ENCODE measurements at regions not wholly inside any gene's neighbourhood (a gene's known extent, or its start where the extent isn't known, plus 50 kb on each side); places are given as distances from the start of the nearest gene placed in this dataset.

DNA sequence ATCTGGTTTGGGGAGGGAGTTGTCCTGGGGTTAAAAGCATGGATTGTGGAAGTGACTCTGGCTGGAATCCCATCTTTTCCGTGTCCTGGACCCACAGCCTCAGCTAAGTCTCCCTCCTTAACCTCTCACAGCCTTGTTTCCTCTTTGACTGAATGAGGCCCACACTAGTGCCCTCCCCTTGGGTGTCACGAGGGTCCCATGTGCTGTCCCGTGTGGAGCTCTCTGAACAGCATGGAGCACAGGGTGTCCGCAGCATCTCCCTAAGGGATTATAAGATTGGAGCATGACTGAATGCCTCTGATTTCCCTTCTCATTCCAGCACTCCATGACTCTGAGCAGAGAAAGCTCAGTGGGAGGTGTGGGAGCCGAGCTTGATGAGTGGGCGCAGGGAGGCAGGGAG, 182.5 kb downstream of the TEX29 start:
- no peak for FAIRE-seq
- no peak overlapping the region for H3K4me2 ChIP-seq (ENCODE audit: control insufficient read depth, extremely low read depth, insufficient read depth, low read depth, low read length)
- no peak overlapping the region for H2AFZ ChIP-seq (ENCODE audit: control insufficient read depth, low read length)

GRCh38 chr13:111503376-111503775, 182.9 kb downstream of the TEX29 start:
- Histone ChIP-seq H2AFZ (ENCODE audit: control insufficient read depth, low read length) (no peak overlapping the region), H3K4me3 (ENCODE audit: control insufficient read depth in 2 of 3, extremely low read depth in 1 of 3, insufficient read depth in 2 of 3, low read depth in 1 of 3, low read length in 3 of 3) (no peak overlapping the region), H3K79me2 (ENCODE audit: control insufficient read depth, insufficient read depth, low read length) (no peaks in the 10 kb centered on the region), H3K36me3 (ENCODE audit: control insufficient read depth in 2 of 2, extremely low read depth in 1 of 2, insufficient read depth in 2 of 2, low read length in 2 of 2) (no peaks in the 10 kb centered on the region), H3K4me2 (ENCODE audit: control insufficient read depth, extremely low read depth, insufficient read depth, low read depth, low read length) (no peak overlapping the region), H3K9me1 (ENCODE audit: control insufficient read depth, extremely low read depth, insufficient read depth, low read length) (no peaks in the 10 kb centered on the region), H4K20me1 (ENCODE audit: control insufficient read depth, extremely low read depth, insufficient read depth, low read length) (no peaks in the 10 kb centered on the region), H3K9me3 (ENCODE audit: control insufficient read depth, low read depth, low read length) (peaks cover 2% of the 10 kb centered on the region), H3K27ac (ENCODE audit: control insufficient read depth, insufficient read depth, low read length) (no peak overlapping the region), H3K27me3 (ENCODE audit: control insufficient read depth, extremely low read depth, insufficient read depth, low read length) (no peaks in the 10 kb centered on the region), H3K9ac (ENCODE audit: control insufficient read depth, extremely low read depth, insufficient read depth, low read length) (no peak overlapping the region), H3K4me1 (ENCODE audit: control insufficient read depth, extremely low read depth, insufficient read depth, low read length) (no peaks in the 10 kb centered on the region)
- FAIRE-seq, result no peak
- dilution Hi-C loops (cut with MboI; ENCODE audit: extremely low pct_ligation_motif_present, low sequenced_read_pairs), result no loop called here
- DNase-seq (ENCODE audit: low read depth, low spot score), result no peak
- TF ChIP-seq, protein P1, sequence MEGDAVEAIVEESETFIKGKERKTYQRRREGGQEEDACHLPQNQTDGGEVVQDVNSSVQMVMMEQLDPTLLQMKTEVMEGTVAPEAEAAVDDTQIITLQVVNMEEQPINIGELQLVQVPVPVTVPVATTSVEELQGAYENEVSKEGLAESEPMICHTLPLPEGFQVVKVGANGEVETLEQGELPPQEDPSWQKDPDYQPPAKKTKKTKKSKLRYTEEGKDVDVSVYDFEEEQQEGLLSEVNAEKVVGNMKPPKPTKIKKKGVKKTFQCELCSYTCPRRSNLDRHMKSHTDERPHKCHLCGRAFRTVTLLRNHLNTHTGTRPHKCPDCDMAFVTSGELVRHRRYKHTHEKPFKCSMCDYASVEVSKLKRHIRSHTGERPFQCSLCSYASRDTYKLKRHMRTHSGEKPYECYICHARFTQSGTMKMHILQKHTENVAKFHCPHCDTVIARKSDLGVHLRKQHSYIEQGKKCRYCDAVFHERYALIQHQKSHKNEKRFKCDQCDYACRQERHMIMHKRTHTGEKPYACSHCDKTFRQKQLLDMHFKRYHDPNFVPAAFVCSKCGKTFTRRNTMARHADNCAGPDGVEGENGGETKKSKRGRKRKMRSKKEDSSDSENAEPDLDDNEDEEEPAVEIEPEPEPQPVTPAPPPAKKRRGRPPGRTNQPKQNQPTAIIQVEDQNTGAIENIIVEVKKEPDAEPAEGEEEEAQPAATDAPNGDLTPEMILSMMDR (optimal IDR thresholded peaks at IDR 0.05 in 1 of 3, IDR thresholded peaks at IDR 0.05 in 1 of 3, conservative IDR thresholded peaks at IDR 0.05 in 1 of 3; ENCODE audit: extremely low read depth in 1 of 3, insufficient read depth in 2 of 3, low read length in 3 of 3), result no peak
- TF ChIP-seq EZH2 (IDR thresholded peaks at IDR 0.05; ENCODE audit: low read length), result no peak

More for the DNA sequence above, 182.5 kb downstream of the TEX29 start:
- H3K27me3 ChIP-seq (ENCODE audit: control insufficient read depth, extremely low read depth, insufficient read depth, low read length), result no peaks in the 10 kb centered on the region
- no peaks in the 10 kb centered on the region for H3K79me2 ChIP-seq (ENCODE audit: control insufficient read depth, insufficient read depth, low read length)
- no peak overlapping the region for H3K4me3 ChIP-seq (ENCODE audit: control insufficient read depth in 2 of 3, extremely low read depth in 1 of 3, insufficient read depth in 2 of 3, low read depth in 1 of 3, low read length in 3 of 3)
- no peaks in the 10 kb centered on the region for H3K36me3 ChIP-seq (ENCODE audit: control insufficient read depth in 2 of 2, extremely low read depth in 1 of 2, insufficient read depth in 2 of 2, low read length in 2 of 2)
- H3K9ac ChIP-seq (ENCODE audit: control insufficient read depth, extremely low read depth, insufficient read depth, low read length), result no peak overlapping the region
- peaks cover 2% of the 10 kb centered on the region for H3K9me3 ChIP-seq (ENCODE audit: control insufficient read depth, low read depth, low read length)
- H3K27ac ChIP-seq (ENCODE audit: control insufficient read depth, insufficient read depth, low read length), result no peak overlapping the region
- TF ChIP-seq, protein P1 (optimal IDR thresholded peaks at IDR 0.05 in 1 of 3, IDR thresholded peaks at IDR 0.05 in 1 of 3, conservative IDR thresholded peaks at IDR 0.05 in 1 of 3; ENCODE audit: extremely low read depth in 1 of 3, insufficient read depth in 2 of 3, low read length in 3 of 3), result no peak
- TF ChIP-seq EZH2 (IDR thresholded peaks at IDR 0.05; ENCODE audit: low read length), result no peak
- no peaks in the 10 kb centered on the region for H3K4me1 ChIP-seq (ENCODE audit: control insufficient read depth, extremely low read depth, insufficient read depth, low read length)
- no peaks in the 10 kb centered on the region for H4K20me1 ChIP-seq (ENCODE audit: control insufficient read depth, extremely low read depth, insufficient read depth, low read length)
- dilution Hi-C loops (cut with MboI; ENCODE audit: extremely low pct_ligation_motif_present, low sequenced_read_pairs), result no loop called here
- no peak for DNase-seq (ENCODE audit: low read depth, low spot score)
- H3K9me1 ChIP-seq (ENCODE audit: control insufficient read depth, extremely low read depth, insufficient read depth, low read length), result no peaks in the 10 kb centered on the region

Measured in keratinocyte (primary cell).